Right ventricle myocardium superior (tissue), 1 donor: ENCODE measurements at regions not wholly inside any gene's neighbourhood (a gene's known extent, or its start where the extent isn't known, plus 50 kb on each side); places are given as distances from the start of the nearest gene placed in this dataset.
"Not testable (repeated sequence)": the region's sequence is repeated elsewhere in the genome, so short reads cannot be mapped to it uniquely, and the experiment has no call there.

Source experiments
- ATAC-seq: fragments of 200-7000 bp; cut with Tn5 transposase; one replicate; pipeline ENCODE4 v1.9.1; 2020; ENCODE audit warnings: mild to moderate bottlenecking; ENCODE audit not compliant: poor library complexity
- DNase-seq: peaks from one replicate; pipeline ENCODE4 v3.0.0-alpha.2; 2020
- intact Hi-C: fragments of 100-400 bp; cut with DNase I; formaldehyde crosslinking; loops from one replicate; pipeline ENCODE4 v1.11.2; 2022
- donor health status: DM: no; HTN: yes; CAD: no; lungs with severe emphysema.

GRCh38 chr2:154978710-154979109 is 280.2 kb downstream of the KCNJ3 start:
- no peak for ATAC-seq
- intact Hi-C loops, result no loop called here
- DNase-seq, result no peak

GRCh38 chr2:154978244-154978643 is 279.7 kb downstream of the KCNJ3 start:
- no peak for ATAC-seq
- DNase-seq, result no peak

DNA sequence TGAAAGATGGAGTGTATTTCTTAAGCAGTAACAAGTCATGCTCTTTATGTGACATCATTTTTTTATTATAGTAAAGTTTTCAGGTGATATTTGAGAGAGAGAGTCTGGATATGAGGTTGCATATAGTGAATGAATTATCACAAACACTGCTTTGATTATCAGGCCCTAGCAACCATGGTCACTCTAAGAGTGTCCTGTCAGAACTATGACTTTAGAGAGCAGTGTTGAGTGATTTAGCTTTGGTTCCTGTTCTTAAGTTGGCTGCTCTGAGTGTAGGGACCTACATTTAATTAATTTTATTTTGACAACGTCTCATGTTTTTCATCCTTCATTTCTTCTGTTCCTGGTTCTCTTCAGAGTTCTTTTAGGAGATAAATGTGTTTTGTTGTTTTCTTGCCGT is 275.5 kb downstream of the KCNJ3 start:
- intact Hi-C loops, result no loop called here
- DNase-seq (no peak), ATAC-seq (no peak)

More at GRCh38 chr2:154978244-154978643, 279.7 kb downstream of the KCNJ3 start:
- intact Hi-C loops, result no loop called here

DNA sequence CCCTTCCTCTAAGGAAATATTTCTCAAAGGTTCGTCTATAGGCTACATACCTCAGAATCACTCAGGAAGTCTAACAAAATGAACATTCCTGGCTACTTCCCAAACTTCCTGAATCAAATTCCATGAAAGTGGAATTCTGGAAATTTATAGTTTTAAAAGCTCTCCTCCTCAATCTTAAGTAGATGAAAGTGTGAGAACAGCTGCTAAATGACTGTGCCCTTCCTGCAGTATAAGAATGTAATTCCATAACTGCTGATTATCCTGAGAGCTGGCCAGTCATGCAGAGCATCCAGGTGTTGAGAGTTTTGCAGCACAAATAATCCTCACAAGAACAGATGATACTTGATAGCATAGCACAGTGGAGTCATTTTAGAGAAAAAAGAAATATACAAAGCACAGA is 265.0 kb downstream of the KCNJ3 start:
- ATAC-seq, result no peak
- DNase-seq, result no peak
- intact Hi-C loops, result no loop called here

GRCh38 chr2:154961676-154962075 is 263.2 kb downstream of the KCNJ3 start:
- ATAC-seq (no peak), DNase-seq (no peak)
- intact Hi-C loops, result no loop called here

DNA sequence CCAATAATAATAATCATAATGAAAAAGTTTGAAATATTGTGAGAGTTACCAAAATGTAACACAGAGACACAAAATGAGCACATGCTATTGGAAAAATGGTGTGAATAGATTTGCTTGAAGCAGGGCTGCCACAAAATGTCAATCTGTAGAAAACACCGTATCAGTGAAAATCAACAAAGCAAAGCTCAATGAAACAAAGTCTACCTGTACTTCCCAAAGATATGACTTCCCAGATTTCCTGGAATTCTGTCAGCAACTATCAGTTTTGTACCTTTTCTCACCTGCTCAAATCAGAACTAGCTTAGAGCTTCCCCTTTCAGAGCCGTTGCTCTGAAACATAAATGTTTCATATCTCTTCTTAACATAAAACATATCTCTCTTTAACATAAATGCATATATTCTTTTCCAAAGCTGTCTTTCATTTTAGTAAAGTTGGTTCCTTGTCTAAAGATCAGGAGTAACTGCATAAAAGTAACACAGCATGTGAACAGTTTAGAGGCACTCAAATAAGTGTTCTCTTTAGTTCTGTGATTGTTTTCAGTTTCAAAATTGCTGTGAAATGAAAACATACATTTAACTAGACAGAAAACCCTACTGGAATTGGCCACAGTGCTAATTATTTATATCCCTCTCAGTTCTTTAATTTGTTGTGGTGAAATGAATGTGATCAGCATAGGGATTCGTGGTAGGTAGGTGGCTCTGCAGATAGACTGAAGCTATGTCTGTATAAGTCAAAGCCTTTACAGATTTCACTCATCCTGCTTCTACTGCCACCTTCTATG is 262.5 kb downstream of the KCNJ3 start:
- ATAC-seq, result no peak
- intact Hi-C loops, result no loop called here
- no peak for DNase-seq

- ATAC-seq (no peak), DNase-seq (no peak)
- intact Hi-C loops, result no loop called here
Measured at GRCh38 chr2:154952346-154952980, 254.0 kb downstream of the KCNJ3 start.

DNA sequence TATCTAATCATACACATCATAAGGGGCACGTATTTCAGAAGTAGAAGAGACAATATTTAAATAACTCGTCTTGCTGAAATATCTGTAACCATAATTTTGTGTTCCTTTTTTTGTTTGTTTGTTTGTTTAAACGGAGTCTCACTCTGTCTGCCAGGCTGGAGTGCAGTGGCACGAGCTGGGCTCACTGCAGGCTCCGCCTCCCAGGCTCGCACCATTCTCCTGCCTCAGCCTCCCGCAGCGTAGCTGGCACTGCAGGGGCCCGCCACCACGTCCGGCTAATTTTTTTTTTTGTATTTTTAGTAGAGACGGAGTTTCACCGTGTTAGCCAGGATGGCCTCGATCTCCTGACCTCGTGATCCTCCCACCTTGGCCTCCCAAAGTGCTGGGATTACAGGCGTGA is 248.9 kb downstream of the KCNJ3 start:
- intact Hi-C loops, DNase-seq, ATAC-seq: not testable (repeated sequence)

- DNase-seq (no peak), ATAC-seq (no peak)
- intact Hi-C loops, result no loop called here
Measured at GRCh38 chr2:154945984-154946383, 247.5 kb downstream of the KCNJ3 start.

DNA sequence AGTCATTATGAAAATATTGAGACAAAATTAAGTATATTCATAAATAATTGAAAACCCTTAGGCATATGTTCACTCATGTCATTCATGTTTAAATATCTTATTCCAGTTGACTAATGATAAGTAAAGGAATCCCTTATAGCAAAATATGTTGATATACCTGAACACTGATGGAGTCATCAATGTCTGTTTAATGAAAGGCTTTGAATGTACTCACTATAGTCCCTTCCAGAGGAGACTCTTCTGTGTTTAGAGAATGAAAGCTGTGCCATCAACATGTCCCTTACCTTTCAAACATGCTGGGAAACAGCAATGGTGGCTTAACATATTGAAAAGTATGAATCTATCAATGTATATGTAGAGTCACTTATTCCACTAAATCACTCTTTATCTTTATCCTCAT is 242.9 kb downstream of the KCNJ3 start:
- intact Hi-C loops, result no loop called here
- DNase-seq, result no peak
- ATAC-seq, result no peak

DNA sequence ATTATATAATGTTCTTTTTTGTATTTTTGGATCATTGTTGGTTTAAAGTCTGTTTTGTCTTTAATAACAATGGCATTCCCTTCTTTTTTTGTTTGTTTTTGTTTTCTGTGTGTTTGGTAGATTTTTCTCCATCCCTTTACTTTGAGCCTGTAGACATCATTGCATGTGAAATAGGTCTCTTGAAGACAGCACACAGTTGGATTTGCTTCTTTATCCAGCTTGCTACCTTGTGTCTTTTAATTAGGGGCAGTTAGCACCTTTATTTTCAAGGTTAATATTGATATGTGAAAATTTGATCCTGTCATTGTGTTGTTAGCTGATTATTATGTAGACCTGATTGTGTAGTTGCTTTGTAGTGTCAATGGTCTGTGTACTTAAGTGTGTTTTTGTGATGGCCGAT is 235.7 kb downstream of the KCNJ3 start:
- intact Hi-C loops, result no loop called here
- DNase-seq, result no peak
- ATAC-seq, result no peak

- no peak for DNase-seq
- no peak for ATAC-seq
- intact Hi-C loops, result no loop called here
Measured at GRCh38 chr2:154924531-154924930, 226.0 kb downstream of the KCNJ3 start.

DNA sequence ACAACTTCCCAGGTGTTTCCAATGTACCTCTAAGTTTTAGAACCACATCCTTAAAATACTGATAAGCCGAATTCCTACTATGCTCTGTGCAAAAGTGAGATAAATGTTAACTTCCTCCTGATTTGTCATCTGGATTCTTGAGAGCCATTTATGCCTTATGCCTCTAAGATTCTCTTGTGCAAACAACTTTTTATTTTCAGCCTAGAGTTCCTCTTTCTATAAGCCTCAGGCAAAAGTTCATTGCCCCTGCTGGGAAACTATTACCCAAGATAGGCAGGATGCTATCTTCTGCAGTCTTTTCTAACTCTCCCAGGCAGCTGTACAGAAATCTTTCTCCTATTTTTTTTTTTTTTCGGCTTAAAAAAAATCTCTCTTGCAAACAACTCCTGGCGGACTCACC is 216.1 kb downstream of the KCNJ3 start:
- no peak for ATAC-seq
- no peak for DNase-seq
- intact Hi-C loops, result no loop called here

GRCh38 chr2:154912215-154912614 is 213.7 kb downstream of the KCNJ3 start:
- DNase-seq (no peak), ATAC-seq (no peak)
- intact Hi-C loops, result no loop called here

DNA sequence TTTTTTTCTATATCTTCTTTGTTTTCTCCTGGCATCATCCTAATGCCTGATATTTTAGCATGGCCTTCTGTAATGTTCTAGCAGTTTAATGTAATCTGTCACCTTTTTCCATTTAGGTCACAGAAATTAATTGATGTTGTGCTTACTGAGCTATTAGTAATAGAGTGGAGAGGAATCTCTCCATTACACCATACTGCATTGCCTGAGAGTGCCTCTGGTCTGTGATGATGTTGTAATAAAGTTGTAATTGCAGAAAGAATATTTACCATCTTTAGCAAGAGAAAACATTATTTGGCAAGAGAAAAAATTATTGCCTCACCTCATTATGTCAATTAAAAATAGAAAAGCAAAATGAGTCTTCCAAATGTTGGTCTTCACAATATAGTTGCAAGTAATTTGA is 213.2 kb downstream of the KCNJ3 start:
- intact Hi-C loops, result no loop called here
- ATAC-seq (no peak), DNase-seq (no peak)

- intact Hi-C loops, result no loop called here
- DNase-seq, result no peak
- no peak for ATAC-seq
Measured at GRCh38 chr2:154910701-154911100, 212.2 kb downstream of the KCNJ3 start.

DNA sequence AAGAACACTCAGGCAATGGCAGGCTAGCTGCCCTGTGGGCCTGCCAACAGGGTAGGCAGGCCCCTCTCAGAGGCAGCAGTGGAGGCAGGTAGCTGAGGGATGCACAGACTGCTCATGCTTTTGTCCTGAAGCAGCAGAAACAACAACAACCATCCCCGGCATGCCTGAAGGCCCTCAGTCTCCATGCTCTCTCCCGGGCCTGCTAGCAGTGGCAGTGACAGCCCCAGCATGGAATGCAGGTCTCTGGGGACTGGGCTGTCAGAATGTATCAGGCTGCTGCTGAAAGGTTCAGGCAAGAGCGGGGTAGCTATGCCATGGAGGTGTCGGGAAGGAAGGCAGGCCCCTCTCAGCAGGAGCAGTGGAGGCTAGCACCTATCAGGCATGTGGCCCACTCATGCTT is 209.8 kb downstream of the KCNJ3 start:
- no peak for DNase-seq
- ATAC-seq, result no peak
- intact Hi-C loops, result no loop called here
